KMS-11 (cell line): ENCODE measurements at regions not wholly inside any gene's neighbourhood (a gene's known extent, or its start where the extent isn't known, plus 50 kb on each side); places are given as distances from the start of the nearest gene placed in this dataset.

Experiments
- H2AFZ ChIP-seq: fragments of 200-600 bp; sonication (generic); 2 replicates; pipeline ENCODE4 v1.6.1; 2016; ENCODE audit warnings: antibody characterized with exemption, mixed run types, low read depth
- H3K27ac ChIP-seq: fragments of 200-600 bp; sonication (generic); 2 replicates; pipeline ENCODE4 v1.6.1; 2016; ENCODE audit warnings: mild to moderate bottlenecking, mixed run types
- H3K27me3 ChIP-seq: fragments of 200-600 bp; sonication (generic); 2 replicates; pipeline ENCODE4 v1.6.1; 2017; ENCODE audit warnings: mild to moderate bottlenecking, low read depth, mixed run types, moderate library complexity; ENCODE audit not compliant: insufficient read depth
- H3K36me3 ChIP-seq: fragments of 200-600 bp; sonication (generic); 2 replicates; pipeline ENCODE4 v1.6.1; 2017; ENCODE audit warnings: mild to moderate bottlenecking, mixed run types; ENCODE audit not compliant: insufficient read depth
- H3K4me1 ChIP-seq: fragments of 200-600 bp; sonication (generic); 2 replicates; pipeline ENCODE4 v1.6.1; 2016; ENCODE audit warnings: mild to moderate bottlenecking, low read depth, mixed run types; ENCODE audit not compliant: poor library complexity, severe bottlenecking
- H3K4me2 ChIP-seq: fragments of 200-600 bp; sonication (generic); 2 replicates; pipeline ENCODE4 v1.7.0; 2016; ENCODE audit warnings: mild to moderate bottlenecking, mixed run types
- H3K4me3 ChIP-seq: fragments of 200-600 bp; sonication (generic); IDR thresholded peaks from 2 replicates; pipeline ENCODE4 v1.6.1; 2017; ENCODE audit warnings: low read depth, low read length, mixed read lengths; ENCODE audit not compliant: insufficient read depth
- H3K79me2 ChIP-seq: fragments of 200-600 bp; sonication (generic); 2 replicates; pipeline ENCODE4 v1.6.1; 2016; ENCODE audit warnings: low read depth, mixed run types; ENCODE audit not compliant: insufficient read depth
- H3K9ac ChIP-seq: fragments of 200-600 bp; sonication (generic); 2 replicates; pipeline ENCODE4 v1.6.1; 2016; ENCODE audit warnings: mild to moderate bottlenecking, mixed run types
- H4K20me1 ChIP-seq: fragments of 200-600 bp; sonication (generic); 2 replicates; pipeline ENCODE4 v1.6.1; 2016; ENCODE audit warnings: mild to moderate bottlenecking, mixed run types; ENCODE audit not compliant: insufficient read depth
- TF ChIP-seq, protein P1 (sequence below): fragments of 200-600 bp; sonication (generic); conservative IDR thresholded peaks from 2 replicates; pipeline ENCODE4 v1.6.1; 2017; ENCODE audit warnings: low read depth, mild to moderate bottlenecking, antibody characterized with exemption, low read length, moderate library complexity, mixed read lengths

DNA sequence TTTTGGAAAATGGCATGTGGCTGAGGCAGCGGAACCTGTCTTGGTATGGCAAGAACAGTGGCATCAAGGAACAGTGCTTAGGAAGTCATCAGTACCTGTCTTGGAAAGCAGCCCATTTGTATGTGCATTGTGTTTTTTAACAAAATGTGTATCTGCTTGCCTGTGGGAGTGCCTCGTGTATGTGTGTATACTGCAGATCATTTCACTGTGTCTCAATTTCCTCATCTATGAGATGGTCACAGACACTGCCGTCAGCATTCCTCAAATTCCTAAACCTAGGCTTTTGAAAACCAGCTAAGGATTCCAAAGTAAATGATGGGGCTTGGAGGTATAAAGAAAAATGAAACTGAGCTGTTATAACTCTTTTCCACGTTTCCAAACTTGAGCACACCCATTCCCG is 441.3 kb downstream of the RND3 start:
- Histone ChIP-seq H4K20me1 (no peaks in the 10 kb centered on the region), H3K4me1 (peaks cover 26% of the 10 kb centered on the region), H3K4me3 (no peak overlapping the region), H3K79me2 (no peaks in the 10 kb centered on the region), H3K9ac (no peak overlapping the region), H3K36me3 (no peaks in the 10 kb centered on the region), H3K4me2 (no peak overlapping the region), H2AFZ (no peak overlapping the region), H3K27ac (no peak overlapping the region), H3K27me3 (no peaks in the 10 kb centered on the region)
- TF ChIP-seq, protein P1, sequence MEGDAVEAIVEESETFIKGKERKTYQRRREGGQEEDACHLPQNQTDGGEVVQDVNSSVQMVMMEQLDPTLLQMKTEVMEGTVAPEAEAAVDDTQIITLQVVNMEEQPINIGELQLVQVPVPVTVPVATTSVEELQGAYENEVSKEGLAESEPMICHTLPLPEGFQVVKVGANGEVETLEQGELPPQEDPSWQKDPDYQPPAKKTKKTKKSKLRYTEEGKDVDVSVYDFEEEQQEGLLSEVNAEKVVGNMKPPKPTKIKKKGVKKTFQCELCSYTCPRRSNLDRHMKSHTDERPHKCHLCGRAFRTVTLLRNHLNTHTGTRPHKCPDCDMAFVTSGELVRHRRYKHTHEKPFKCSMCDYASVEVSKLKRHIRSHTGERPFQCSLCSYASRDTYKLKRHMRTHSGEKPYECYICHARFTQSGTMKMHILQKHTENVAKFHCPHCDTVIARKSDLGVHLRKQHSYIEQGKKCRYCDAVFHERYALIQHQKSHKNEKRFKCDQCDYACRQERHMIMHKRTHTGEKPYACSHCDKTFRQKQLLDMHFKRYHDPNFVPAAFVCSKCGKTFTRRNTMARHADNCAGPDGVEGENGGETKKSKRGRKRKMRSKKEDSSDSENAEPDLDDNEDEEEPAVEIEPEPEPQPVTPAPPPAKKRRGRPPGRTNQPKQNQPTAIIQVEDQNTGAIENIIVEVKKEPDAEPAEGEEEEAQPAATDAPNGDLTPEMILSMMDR = no peak

DNA sequence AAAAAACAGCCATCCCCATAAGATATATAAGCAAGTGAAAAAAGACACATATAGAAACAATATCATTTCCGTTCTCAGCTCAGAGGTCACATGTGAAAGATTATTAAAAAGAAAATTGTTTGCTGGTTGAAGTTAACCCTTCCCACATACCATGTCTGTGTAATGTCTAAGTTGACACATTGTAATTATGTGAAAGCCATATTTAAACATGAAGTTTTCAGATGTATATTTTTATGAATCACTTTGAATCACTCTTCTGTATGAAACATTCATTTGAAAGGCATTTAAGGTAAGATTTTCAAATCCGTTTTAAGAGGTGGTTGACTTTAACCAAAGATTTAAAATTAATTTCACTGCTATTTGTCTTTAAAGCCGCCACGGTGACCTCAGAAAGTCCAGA is 441.9 kb downstream of the RND3 start:
- H3K9ac ChIP-seq = no peak overlapping the region
- H3K4me3 ChIP-seq = no peak overlapping the region
- TF ChIP-seq, protein P1 = no peak
- H3K4me2 ChIP-seq = no peak overlapping the region
- no peaks in the 10 kb centered on the region for H3K27me3 ChIP-seq
- H2AFZ ChIP-seq = no peak overlapping the region
- H3K79me2 ChIP-seq = no peaks in the 10 kb centered on the region
- peaks cover 26% of the 10 kb centered on the region for H3K4me1 ChIP-seq
- H3K36me3 ChIP-seq = no peaks in the 10 kb centered on the region
- no peaks in the 10 kb centered on the region for H4K20me1 ChIP-seq
- H3K27ac ChIP-seq = no peak overlapping the region

DNA sequence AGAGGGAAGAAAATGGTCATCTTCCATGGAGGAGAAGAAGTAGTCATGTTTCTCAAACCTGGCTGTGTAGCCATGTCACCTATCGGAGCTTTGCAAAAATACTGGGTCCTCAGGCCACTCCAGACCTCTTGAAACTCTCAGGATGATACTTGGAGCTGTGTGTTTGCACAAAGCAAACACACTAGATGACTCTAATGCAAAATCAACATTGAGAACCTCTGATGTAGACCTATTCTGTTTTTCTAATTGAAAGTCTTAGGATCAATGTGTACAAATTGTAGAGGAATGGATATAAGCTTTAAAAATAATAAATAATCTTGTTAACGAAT is 444.3 kb downstream of the RND3 start:
- H3K4me3 ChIP-seq = no peak overlapping the region
- no peaks in the 10 kb centered on the region for H3K79me2 ChIP-seq
- H3K27me3 ChIP-seq = no peaks in the 10 kb centered on the region
- TF ChIP-seq, protein P1 = no peak
- H2AFZ ChIP-seq = no peak overlapping the region
- no peak overlapping the region for H3K9ac ChIP-seq
- H3K4me2 ChIP-seq = no peak overlapping the region
- no peaks in the 10 kb centered on the region for H4K20me1 ChIP-seq
- no peak overlapping the region for H3K27ac ChIP-seq
- no peaks in the 10 kb centered on the region for H3K36me3 ChIP-seq
- peaks cover 16% of the 10 kb centered on the region for H3K4me1 ChIP-seq

DNA sequence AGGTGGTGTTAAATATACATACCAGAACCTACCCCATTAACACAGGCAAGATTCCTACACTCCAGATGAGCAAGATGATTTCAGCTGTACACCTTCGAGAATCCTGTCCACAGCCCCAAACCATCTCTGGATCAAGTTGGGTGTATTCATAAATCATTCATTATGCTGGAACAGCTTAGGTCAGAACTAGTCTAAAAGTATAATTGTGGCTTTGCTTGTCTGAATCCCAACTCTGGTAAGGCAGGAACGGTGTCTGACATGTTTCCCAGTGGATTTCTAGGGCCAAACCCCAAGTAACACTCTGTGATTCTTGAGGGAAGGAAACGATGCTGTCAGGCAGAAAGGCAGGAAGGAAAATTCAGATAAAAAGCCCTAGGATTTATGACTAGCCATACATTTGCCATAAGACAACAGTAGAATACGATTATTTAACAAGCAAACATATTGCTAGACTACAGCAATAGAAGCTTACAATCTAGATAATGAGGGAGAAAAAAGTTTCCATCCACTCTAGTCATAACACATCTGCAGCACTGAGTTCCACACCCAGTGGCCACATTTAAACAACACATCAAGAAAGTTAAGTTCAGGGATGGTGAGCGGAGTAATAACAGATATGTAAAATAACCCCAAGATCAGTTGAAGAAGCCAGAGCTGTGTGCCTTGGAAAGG is 444.8 kb downstream of the RND3 start:
- H2AFZ ChIP-seq = no peak overlapping the region

More for the DNA sequence above, 444.8 kb downstream of the RND3 start:
- H3K27me3 ChIP-seq = no peaks in the 10 kb centered on the region
- TF ChIP-seq, protein P1 = no peak
- no peak overlapping the region for H3K27ac ChIP-seq
- H3K79me2 ChIP-seq = no peaks in the 10 kb centered on the region
- peaks cover 11% of the 10 kb centered on the region for H3K4me1 ChIP-seq
- H4K20me1 ChIP-seq = no peaks in the 10 kb centered on the region
- H3K4me3 ChIP-seq = no peak overlapping the region
- H3K36me3 ChIP-seq = no peaks in the 10 kb centered on the region
- no peak overlapping the region for H3K4me2 ChIP-seq
- no peak overlapping the region for H3K9ac ChIP-seq
